GM19324 (cell line): ENCODE measurements at regions not wholly inside any gene's neighbourhood (a gene's known extent, or its start where the extent isn't known, plus 50 kb on each side); places are given as distances from the start of the nearest gene placed in this dataset.

ENCODE experiments used
- ATAC-seq: cut with Tn5 transposase; IDR thresholded peaks from one replicate; pipeline ENCODE4 v1.9.1; 2021; ENCODE audit warnings: mild to moderate bottlenecking, moderate library complexity; ENCODE audit not compliant: unreplicated experiment, low FRiP score

GRCh38 chr14:29489911-29490425 lies 437.7 kb downstream of the PRKD1 start:
- no peak for ATAC-seq

DNA sequence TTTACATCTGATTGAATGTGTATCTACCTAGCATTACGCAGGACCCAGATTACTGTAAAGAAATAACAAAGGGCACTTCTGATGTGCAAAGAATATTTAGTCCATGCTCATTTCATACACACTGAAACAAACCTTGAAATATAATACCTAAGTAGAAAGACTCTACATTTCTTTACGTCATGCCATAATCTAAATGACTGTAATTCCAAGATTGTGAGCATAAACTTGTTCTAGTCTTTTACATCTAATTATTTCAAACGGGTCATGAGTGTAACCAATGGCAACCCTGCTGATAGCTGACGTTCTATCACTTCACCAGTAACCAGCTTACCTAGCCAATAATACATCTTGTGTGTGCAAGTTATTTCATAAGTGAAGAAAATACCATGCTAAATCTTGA lies 433.8 kb downstream of the PRKD1 start:
- ATAC-seq = no peak

GRCh38 chr14:29494312-29494711 lies 433.3 kb downstream of the PRKD1 start:
- ATAC-seq = no peak

DNA sequence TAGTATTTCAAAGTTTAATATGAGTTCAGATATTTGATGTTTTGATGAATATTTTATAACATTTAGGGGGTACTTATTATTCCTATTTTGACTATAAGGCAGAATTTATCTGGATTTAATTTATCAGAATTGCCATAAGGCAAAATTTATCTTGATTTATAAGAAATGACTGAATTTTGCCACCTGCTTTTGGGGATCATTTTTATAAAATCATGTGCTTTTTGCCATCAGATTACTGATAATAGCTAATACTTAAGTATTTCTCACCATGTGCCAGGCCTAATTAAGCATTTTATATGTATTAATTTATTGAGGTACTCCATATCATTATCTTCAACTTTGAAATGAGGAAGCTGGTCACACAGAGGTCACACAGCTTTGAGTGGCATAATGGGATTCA lies 423.7 kb downstream of the PRKD1 start:
- ATAC-seq = no peak

DNA sequence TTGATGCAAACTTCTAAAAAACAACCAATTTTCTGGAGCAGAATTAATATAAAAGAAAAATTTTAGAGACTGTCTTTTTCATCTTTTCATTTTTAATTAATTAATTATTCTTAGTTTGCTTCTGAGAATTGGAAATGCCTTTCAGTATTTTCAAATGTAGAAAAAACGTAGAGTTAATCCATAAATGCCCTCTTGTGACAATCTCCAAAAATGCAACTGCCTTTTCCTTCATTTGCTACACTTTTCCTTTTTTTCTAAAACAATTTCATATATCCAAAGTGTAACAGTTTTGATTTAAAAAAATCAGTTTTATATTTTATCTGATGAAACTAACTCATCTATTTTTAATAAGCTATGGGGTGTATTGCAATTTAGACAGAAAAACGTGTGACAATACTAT lies 409.3 kb downstream of the PRKD1 start:
- no peak for ATAC-seq

DNA sequence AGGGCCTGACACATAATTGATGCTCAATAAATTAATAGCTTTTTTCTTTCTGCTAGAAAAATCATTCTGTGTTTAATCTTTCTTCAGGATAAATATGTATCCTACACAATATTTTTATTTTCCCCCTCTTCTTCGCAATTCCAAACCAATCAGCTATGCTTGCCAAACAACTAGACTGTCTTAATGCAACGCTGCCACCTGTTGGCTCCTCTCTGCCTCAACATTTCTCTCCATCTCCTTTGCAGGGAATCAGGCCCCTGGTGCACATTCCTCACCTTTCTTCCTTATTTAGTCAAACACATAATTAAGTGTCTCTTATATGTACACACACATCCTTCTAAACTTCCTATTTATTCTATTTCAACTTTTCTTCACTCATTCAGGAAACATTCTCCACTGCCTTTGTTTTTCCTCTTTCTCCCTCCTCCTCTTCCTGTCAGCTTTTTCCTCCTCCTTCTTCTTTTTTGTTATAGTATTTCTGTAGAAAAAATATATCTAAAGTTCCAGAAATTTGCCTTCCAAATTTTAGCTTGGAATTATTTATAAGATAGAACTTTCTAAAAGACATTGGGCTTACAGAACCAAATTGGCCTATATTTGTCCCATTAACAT lies 406.0 kb downstream of the PRKD1 start:
- no peak for ATAC-seq
